Osteoblast (primary cell): ENCODE measurements at regions not wholly inside any gene's neighbourhood (a gene's known extent, or its start where the extent isn't known, plus 50 kb on each side); places are given as distances from the start of the nearest gene placed in this dataset.
A peak's percentile ranks its signal among the peaks of the same experiment; 100 is the strongest.

Experiments
- DNase-seq: peaks from one replicate; pipeline ENCODE4 v3.0.0; 2011; ENCODE audit warnings: low spot score, mixed read lengths; ENCODE audit not compliant: insufficient read length; ENCODE audit errors: missing footprints
- H2AFZ ChIP-seq: 2 replicates; pipeline ENCODE4 v1.6.0; 2011; ENCODE audit warnings: mild to moderate bottlenecking, low read length
- H3K27ac ChIP-seq: 2 replicates; pipeline ENCODE4 v1.5.1; 2011; ENCODE audit warnings: mild to moderate bottlenecking, low read depth, low read length, moderate library complexity
- H3K27me3 ChIP-seq: 2 replicates; pipeline ENCODE4 v1.6.0; 2012; ENCODE audit warnings: mild to moderate bottlenecking, control low read depth, inconsistent platforms, low read length, moderate library complexity; ENCODE audit not compliant: insufficient read depth
- H3K36me3 ChIP-seq: 2 replicates; pipeline ENCODE4 v1.5.1; 2011; ENCODE audit warnings: mild to moderate bottlenecking, low read length, control low read depth, moderate library complexity; ENCODE audit not compliant: insufficient read depth
- H3K4me1 ChIP-seq: 2 replicates; pipeline ENCODE4 v1.5.1; 2011; ENCODE audit warnings: mild to moderate bottlenecking, low read length, control low read depth, moderate library complexity; ENCODE audit not compliant: insufficient read depth
- H3K4me2 ChIP-seq: 2 replicates; pipeline ENCODE4 v1.6.0; 2011; ENCODE audit warnings: mild to moderate bottlenecking, low read length; ENCODE audit not compliant: insufficient read depth
- H3K4me3 ChIP-seq: fragments of 200-600 bp; sonication (generic); 3 replicates; pipeline ENCODE4 v1.5.1; 2012; ENCODE audit warnings: mild to moderate bottlenecking, low read length, inconsistent platforms; ENCODE audit not compliant: insufficient read depth
- H3K79me2 ChIP-seq: 2 replicates; pipeline ENCODE4 v1.6.0; 2012; ENCODE audit warnings: mild to moderate bottlenecking, low read length, control low read depth, inconsistent platforms; ENCODE audit not compliant: insufficient read depth
- H3K9me3 ChIP-seq: 2 replicates; pipeline ENCODE4 v1.5.1; 2011; ENCODE audit warnings: low read depth, low read length, control low read depth
- H4K20me1 ChIP-seq: 2 replicates; pipeline ENCODE4 v1.6.0; 2012; ENCODE audit warnings: mild to moderate bottlenecking, low read length, control low read depth; ENCODE audit not compliant: insufficient read depth
- TF ChIP-seq, protein P1 (sequence below): IDR thresholded peaks from 2 replicates; pipeline ENCODE4 v1.5.1; 2011; ENCODE audit warnings: mild to moderate bottlenecking, low read depth, low read length, moderate library complexity; ENCODE audit errors: extremely low read depth

DNA sequence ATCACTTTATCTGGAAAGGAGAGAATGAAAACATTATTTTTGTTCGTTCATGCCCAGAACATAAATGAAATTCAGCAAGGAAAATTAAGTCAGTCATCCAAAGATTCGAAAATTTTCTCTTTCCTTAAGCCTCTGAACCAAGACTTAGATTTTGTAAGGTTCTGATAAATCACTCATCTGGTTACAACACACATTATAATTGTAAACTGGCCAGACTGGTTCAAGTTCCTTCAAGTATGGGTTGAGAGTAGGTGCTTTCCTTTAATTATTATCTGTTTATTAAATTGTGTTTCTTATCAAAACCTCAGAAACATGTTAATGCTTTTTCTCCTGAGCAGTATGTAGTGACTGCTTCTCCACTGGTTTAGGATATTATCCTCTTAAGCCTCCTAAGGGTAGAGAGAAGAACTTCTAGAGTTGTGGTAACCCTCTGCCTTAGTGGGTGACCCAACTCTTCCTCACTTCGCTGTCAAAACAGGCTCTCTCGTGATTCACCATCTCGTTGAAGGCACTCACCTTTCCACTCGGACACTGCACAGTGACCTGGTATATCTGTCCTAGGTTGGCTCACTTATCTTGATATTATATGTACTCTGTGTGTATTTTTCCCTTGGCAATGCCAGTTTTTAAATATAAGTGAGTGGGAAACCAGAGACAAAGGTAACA lies 325.9 kb downstream of the PAX3 start:
- TF ChIP-seq, protein P1, sequence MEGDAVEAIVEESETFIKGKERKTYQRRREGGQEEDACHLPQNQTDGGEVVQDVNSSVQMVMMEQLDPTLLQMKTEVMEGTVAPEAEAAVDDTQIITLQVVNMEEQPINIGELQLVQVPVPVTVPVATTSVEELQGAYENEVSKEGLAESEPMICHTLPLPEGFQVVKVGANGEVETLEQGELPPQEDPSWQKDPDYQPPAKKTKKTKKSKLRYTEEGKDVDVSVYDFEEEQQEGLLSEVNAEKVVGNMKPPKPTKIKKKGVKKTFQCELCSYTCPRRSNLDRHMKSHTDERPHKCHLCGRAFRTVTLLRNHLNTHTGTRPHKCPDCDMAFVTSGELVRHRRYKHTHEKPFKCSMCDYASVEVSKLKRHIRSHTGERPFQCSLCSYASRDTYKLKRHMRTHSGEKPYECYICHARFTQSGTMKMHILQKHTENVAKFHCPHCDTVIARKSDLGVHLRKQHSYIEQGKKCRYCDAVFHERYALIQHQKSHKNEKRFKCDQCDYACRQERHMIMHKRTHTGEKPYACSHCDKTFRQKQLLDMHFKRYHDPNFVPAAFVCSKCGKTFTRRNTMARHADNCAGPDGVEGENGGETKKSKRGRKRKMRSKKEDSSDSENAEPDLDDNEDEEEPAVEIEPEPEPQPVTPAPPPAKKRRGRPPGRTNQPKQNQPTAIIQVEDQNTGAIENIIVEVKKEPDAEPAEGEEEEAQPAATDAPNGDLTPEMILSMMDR = no peak
- Histone ChIP-seq H2AFZ (no peak overlapping the region), H3K27me3 (no peaks in the 10 kb centered on the region), H3K36me3 (no peaks in the 10 kb centered on the region), H3K4me3 (no peak overlapping the region), H3K4me2 (no peak overlapping the region), H3K4me1 (no peaks in the 10 kb centered on the region), H3K9me3 (no peaks in the 10 kb centered on the region), H3K79me2 (no peaks in the 10 kb centered on the region), H3K27ac (no peak overlapping the region), H4K20me1 (no peaks in the 10 kb centered on the region)
- no peak for DNase-seq

DNA sequence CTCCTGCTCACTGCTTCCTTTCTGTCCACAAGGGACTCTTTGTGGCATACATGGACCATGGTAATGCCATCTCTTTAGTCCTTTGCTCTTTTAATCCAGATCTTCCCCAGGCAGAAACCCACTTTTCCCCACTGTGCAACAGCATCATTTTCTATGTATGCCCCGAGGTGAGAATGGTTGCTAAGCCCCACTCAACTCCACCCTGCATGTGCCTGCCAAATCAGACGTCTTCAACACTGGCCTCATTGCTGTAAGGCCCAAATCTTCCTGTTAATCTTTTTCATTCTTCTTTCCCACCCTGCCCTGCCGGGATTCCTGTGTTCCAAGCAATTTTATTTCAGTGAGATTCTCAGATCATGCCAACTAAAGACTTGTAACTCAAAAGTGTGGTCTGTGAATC lies 328.4 kb downstream of the PAX3 start:
- H3K79me2 ChIP-seq = no peaks in the 10 kb centered on the region
- H4K20me1 ChIP-seq = no peaks in the 10 kb centered on the region
- TF ChIP-seq, protein P1 = no peak
- no peaks in the 10 kb centered on the region for H3K27me3 ChIP-seq
- no peak overlapping the region for H3K4me3 ChIP-seq
- H3K4me2 ChIP-seq = no peak overlapping the region
- H3K27ac ChIP-seq = no peak overlapping the region
- H2AFZ ChIP-seq = no peak overlapping the region
- no peaks in the 10 kb centered on the region for H3K9me3 ChIP-seq
- H3K4me1 ChIP-seq = no peaks in the 10 kb centered on the region
- no peaks in the 10 kb centered on the region for H3K36me3 ChIP-seq
- no peak for DNase-seq

DNA sequence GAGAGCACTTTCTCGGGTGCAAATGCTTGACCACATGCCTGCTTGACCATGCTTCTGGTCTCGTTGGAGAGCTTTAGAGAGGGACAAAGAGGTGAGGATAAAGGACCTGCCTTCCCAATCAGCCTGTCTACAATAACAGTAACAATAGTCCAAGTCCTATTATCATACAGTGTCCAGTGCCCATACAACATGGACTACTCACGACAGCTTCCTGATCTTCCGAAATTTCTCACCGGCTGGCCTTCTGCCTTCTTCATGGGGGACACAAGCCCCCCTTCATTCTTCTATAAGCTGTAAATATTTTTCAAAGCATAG lies 329.0 kb downstream of the PAX3 start:
- H3K4me1 ChIP-seq = no peaks in the 10 kb centered on the region
- no peaks in the 10 kb centered on the region for H3K27me3 ChIP-seq
- no peak overlapping the region for H3K27ac ChIP-seq
- H3K4me2 ChIP-seq = no peak overlapping the region
- H3K4me3 ChIP-seq = no peak overlapping the region
- no peaks in the 10 kb centered on the region for H3K36me3 ChIP-seq
- no peak overlapping the region for H2AFZ ChIP-seq
- no peaks in the 10 kb centered on the region for H3K9me3 ChIP-seq
- no peaks in the 10 kb centered on the region for H4K20me1 ChIP-seq
- no peaks in the 10 kb centered on the region for H3K79me2 ChIP-seq
- no peak for DNase-seq
- TF ChIP-seq, protein P1 = no peak

DNA sequence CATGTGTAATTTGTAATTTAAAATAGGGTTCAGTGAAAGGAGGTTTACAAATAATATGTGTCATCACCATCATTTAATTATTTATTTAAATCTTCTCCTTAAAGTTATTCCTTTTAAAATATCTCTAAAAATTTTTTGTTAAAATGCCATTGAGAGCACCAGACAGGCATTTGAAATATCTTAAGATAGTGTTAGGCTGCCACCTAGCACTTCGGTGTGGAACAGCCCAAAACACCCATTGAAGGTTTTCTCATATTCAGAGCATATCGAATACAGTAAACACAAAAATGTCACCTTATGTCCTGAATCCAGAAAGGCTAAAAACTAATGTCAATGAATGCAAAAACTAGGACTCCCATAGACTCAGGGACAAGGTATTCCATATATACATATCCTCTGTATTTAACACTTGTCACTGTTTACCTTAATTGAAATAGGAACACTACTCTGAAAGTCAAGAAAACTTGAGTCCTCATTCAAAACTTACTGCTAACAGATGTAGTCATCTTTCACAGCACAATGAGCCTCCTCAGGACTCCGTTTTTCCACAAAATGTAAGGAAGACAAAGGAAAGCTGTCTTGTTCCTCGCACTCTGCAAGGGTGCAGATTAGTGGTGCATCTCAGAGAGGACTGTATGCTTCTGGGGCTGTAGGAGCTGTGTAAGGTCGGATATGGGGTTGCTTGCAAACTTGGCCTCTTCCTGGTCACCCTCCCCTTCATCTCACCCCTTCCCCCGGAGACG lies 329.5 kb downstream of the PAX3 start:
- H2AFZ ChIP-seq = no peak overlapping the region
- H3K27ac ChIP-seq = no peak overlapping the region
- H3K36me3 ChIP-seq = no peaks in the 10 kb centered on the region
- no peaks in the 10 kb centered on the region for H3K4me1 ChIP-seq
- H3K4me2 ChIP-seq = no peak overlapping the region
- H3K4me3 ChIP-seq = no peak overlapping the region
- H3K27me3 ChIP-seq = no peaks in the 10 kb centered on the region
- H3K9me3 ChIP-seq = no peaks in the 10 kb centered on the region
- peak; percentile 85 for DNase-seq
- no peaks in the 10 kb centered on the region for H3K79me2 ChIP-seq
- TF ChIP-seq, protein P1 = peak; percentile 67
- no peaks in the 10 kb centered on the region for H4K20me1 ChIP-seq
